GM13976 (cell line): ENCODE measurements at regions not wholly inside any gene's neighbourhood (a gene's known extent, or its start where the extent isn't known, plus 50 kb on each side); places are given as distances from the start of the nearest gene placed in this dataset.

ENCODE experiments used
- DNase-seq: peaks from one replicate; pipeline ENCODE4 v3.0.0; 2012; ENCODE audit warnings: low spot score
- in situ Hi-C: fragments of 300-500 bp; cut with MboI; formaldehyde crosslinking; loops from one replicate; pipeline ENCODE4 v1.12.0; 2022; ENCODE audit warnings: low sequenced_read_pairs, mixed read lengths, inconsistent platforms; ENCODE audit not compliant: unreplicated experiment
- TF ChIP-seq, protein P1 (sequence below): IDR thresholded peaks from 2 replicates; pipeline ENCODE4 v1.5.1; 2012; ENCODE audit warnings: borderline replicate concordance, mild to moderate bottlenecking; ENCODE audit not compliant: insufficient read depth; ENCODE audit errors: extremely low read depth, missing control alignments, control extremely low read depth

DNA sequence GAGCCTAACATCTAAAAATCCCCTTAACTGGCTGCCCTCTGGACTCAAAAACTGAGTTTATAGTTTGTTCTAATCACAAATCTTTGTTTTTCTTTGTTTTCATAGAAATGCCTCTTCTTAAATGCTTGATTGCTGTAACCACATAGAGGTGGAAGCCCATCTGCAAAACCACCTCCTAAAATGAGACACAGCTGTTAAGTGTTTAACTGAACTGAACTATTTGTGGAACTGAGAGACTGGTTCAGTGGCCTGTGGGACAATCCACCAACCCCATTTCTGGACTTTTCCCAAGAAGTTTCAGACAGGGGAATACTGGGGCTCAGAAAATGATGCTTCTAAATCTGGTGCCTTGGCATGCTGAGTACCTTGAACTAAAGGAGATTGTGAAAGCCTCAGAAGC, 50.9 kb upstream of the TM9SF2 start:
- TF ChIP-seq, protein P1, sequence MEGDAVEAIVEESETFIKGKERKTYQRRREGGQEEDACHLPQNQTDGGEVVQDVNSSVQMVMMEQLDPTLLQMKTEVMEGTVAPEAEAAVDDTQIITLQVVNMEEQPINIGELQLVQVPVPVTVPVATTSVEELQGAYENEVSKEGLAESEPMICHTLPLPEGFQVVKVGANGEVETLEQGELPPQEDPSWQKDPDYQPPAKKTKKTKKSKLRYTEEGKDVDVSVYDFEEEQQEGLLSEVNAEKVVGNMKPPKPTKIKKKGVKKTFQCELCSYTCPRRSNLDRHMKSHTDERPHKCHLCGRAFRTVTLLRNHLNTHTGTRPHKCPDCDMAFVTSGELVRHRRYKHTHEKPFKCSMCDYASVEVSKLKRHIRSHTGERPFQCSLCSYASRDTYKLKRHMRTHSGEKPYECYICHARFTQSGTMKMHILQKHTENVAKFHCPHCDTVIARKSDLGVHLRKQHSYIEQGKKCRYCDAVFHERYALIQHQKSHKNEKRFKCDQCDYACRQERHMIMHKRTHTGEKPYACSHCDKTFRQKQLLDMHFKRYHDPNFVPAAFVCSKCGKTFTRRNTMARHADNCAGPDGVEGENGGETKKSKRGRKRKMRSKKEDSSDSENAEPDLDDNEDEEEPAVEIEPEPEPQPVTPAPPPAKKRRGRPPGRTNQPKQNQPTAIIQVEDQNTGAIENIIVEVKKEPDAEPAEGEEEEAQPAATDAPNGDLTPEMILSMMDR: no peak
- no peak for DNase-seq
- in situ Hi-C loops: no loop called here
